Breast epithelium (tissue), 3 donors: ENCODE measurements at regions not wholly inside any gene's neighbourhood (a gene's known extent, or its start where the extent isn't known, plus 50 kb on each side); places are given as distances from the start of the nearest gene placed in this dataset.

Experiments used
- POLR2A ChIP-seq: fragments of 450-650 bp; IDR thresholded peaks from one replicate; pipeline ENCODE4 v1.6.1; 2016; ENCODE audit warnings: antibody characterized with exemption, mild to moderate bottlenecking, moderate library complexity
- POLR2AphosphoS5 ChIP-seq, 3 donors: sonication (generic); formaldehyde crosslinking; IDR thresholded peaks; one replicate each; pipeline ENCODE4 v1.6.1; 2017; ENCODE audit warnings: antibody characterized with exemption in 3 of 3
- TF ChIP-seq, protein P1 (sequence below), 3 donors: fragments of 450-650 bp; IDR thresholded peaks; one replicate each; pipeline ENCODE4 v1.5.1; 2016 to 2017; ENCODE audit warnings: antibody characterized with exemption in 3 of 3, mild to moderate bottlenecking in 3 of 3, moderate library complexity in 3 of 3

DNA sequence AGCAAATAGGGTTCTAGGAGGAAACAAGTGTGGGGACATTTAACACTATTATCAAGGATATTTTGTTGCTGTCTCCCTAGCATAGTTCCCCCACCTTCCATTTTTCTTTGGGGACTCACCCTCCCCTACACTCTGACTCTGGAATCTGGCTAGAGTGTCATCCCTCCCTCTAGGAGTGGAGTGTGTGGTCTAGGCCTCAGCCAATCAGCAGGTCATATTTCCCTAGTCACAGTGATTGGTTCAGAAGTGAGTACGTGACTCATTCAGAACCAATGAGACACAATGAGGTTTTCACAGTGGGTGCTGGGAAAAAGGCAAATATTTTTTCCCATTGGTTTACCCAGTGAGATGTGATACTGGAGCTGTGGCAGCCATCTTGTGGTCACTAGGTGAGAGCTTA, 234.4 kb downstream of the SHQ1 start:
- no peak for TF ChIP-seq POLR2AphosphoS5 (IDR thresholded peaks at IDR 0.05)
- TF ChIP-seq, protein P1, sequence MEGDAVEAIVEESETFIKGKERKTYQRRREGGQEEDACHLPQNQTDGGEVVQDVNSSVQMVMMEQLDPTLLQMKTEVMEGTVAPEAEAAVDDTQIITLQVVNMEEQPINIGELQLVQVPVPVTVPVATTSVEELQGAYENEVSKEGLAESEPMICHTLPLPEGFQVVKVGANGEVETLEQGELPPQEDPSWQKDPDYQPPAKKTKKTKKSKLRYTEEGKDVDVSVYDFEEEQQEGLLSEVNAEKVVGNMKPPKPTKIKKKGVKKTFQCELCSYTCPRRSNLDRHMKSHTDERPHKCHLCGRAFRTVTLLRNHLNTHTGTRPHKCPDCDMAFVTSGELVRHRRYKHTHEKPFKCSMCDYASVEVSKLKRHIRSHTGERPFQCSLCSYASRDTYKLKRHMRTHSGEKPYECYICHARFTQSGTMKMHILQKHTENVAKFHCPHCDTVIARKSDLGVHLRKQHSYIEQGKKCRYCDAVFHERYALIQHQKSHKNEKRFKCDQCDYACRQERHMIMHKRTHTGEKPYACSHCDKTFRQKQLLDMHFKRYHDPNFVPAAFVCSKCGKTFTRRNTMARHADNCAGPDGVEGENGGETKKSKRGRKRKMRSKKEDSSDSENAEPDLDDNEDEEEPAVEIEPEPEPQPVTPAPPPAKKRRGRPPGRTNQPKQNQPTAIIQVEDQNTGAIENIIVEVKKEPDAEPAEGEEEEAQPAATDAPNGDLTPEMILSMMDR (IDR thresholded peaks at IDR 0.05): no peak
- no peak for TF ChIP-seq POLR2A
